Muscle layer of colon (tissue), 2 donors: ENCODE measurements at regions not wholly inside any gene's neighbourhood (a gene's known extent, or its start where the extent isn't known, plus 50 kb on each side); places are given as distances from the start of the nearest gene placed in this dataset.

Experiments
- H3K27ac ChIP-seq: one replicate; pipeline ENCODE4 v1.7.0; 2013; ENCODE audit warnings: low read depth, mild to moderate bottlenecking, low read length, moderate library complexity
- H3K27me3 ChIP-seq, 2 donors: one replicate each; pipeline ENCODE4 v1.7.0; 2013; ENCODE audit warnings: low read length in 2 of 2, mild to moderate bottlenecking in 2 of 2; ENCODE audit not compliant: insufficient read depth in 2 of 2, control insufficient read depth in 1 of 2
- H3K36me3 ChIP-seq: one replicate; pipeline ENCODE4 v1.7.0; 2013; ENCODE audit warnings: mild to moderate bottlenecking, low read length; ENCODE audit not compliant: insufficient read depth
- H3K4me1 ChIP-seq: one replicate; pipeline ENCODE4 v1.7.0; 2013; ENCODE audit warnings: mild to moderate bottlenecking, low read length; ENCODE audit not compliant: insufficient read depth
- H3K4me3 ChIP-seq, 2 donors: one replicate each; pipeline ENCODE4 v1.7.0; 2013; ENCODE audit warnings: low read length in 2 of 2, low read depth in 1 of 2, mild to moderate bottlenecking in 1 of 2, moderate library complexity in 1 of 2
- H3K9ac ChIP-seq: one replicate; pipeline ENCODE4 v1.7.0; 2013; ENCODE audit warnings: low read length
- H3K9me3 ChIP-seq: one replicate; pipeline ENCODE4 v1.7.0; 2013; ENCODE audit warnings: mild to moderate bottlenecking, low read length
- donor health status: abdominal sarcoma.
- donor health status: Adenocarcinoma of cecum.

DNA sequence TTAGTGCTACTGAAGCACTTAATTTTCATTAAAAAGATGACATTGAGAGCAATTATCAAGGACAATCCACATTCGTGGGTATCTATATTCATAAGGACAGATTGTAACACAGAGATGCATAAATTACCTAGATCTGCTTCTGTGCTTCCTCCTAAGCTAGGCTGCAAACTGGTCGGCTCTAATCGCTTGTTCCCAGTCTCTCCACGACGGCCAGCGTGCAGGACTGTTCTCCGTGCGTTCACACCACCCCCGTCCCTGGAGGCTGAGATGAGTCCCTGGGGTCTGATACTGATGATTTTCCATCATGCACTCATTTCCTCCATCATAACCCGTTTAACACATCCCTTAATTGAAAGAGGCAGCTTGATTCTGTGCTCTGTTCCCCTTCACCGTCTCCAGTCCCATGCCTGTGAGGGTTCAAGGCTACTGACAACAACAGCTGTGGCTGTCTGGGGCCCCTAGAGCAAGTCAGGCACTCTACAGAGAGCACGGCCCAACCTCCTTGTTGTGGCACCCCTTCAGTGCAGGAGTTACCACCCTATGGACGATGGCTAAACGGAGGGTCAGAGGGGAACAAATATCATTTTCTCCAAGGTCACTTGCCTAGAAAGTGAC lies 469.6 kb downstream of the NPHP4 start:
- no peaks in the 10 kb centered on the region for H3K36me3 ChIP-seq
- no peak overlapping the region for H3K27ac ChIP-seq
- H3K9ac ChIP-seq, result no peak overlapping the region
- H3K4me1 ChIP-seq, result no peaks in the 10 kb centered on the region
- no peaks in the 10 kb centered on the region for H3K27me3 ChIP-seq
- H3K9me3 ChIP-seq, result no peaks in the 10 kb centered on the region
- H3K4me3 ChIP-seq, result no peak overlapping the region

DNA sequence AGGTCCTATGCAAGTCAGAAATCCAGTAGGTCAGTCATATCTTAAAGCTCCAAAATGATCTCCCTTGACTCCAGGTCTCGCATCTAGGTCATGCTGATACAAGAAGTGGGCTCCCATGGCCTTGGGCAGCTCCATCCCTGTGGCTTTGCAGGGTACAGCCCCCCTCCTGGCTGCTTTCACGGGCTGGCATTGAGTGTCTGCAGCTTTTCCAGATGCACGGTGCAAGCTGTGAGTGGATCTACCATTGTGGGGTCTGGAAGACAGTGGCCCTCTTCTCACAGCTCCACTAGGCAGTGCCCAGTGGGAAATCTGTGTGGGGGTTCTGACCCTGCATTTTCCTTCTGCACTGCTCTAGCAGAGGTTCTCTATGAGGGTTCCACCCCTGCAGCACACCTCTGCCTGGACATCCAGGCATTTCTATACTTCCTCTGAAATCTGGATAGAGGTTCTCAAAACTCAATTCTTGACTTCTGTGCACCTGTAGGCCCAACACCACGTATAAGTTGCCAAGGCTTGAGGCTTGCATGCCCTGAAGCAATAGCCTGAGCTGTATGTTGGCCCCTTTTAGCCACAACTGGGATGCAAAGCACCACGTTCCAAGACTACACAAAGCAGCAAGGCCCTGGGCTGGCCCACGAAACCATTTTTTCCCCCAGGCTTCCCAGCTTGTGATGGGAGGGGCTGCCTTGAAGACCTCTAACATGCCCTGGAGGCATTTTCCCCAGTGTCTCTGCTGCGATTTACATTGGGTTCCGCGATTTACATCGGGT lies 472.7 kb downstream of the NPHP4 start:
- Histone ChIP-seq H3K27me3 (no peaks in the 10 kb centered on the region), H3K36me3 (no peaks in the 10 kb centered on the region)

DNA sequence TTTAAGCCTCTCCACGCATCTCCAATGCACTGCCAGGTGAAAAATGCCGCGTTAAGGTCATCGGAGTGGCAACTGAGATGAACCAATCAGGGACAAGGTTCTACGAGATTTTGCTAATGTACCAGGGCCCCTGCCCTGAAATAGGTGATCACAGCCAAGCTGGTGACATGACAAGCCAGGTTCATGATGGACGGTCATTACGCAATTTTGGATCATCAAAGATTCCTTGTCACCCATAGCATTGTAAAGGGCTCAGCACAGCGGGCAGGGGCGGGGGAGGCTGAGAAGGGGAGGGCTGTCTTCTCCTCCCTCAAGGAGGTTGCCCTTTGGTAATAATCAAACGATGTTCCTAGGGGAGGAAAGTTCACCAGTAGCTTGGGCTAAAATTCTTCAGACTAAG lies 475.5 kb downstream of the NPHP4 start:
- Histone ChIP-seq H3K27me3 (no peaks in the 10 kb centered on the region), H3K27ac (no peak overlapping the region), H3K4me3 (no peak overlapping the region), H3K9me3 (no peaks in the 10 kb centered on the region), H3K4me1 (no peaks in the 10 kb centered on the region), H3K36me3 (no peaks in the 10 kb centered on the region), H3K9ac (no peak overlapping the region)

More for the DNA sequence above, 472.7 kb downstream of the NPHP4 start:
- no peak overlapping the region for H3K4me3 ChIP-seq
- H3K9me3 ChIP-seq, result no peaks in the 10 kb centered on the region
- H3K4me1 ChIP-seq, result no peaks in the 10 kb centered on the region
- H3K9ac ChIP-seq, result no peak overlapping the region
- no peak overlapping the region for H3K27ac ChIP-seq

GRCh38 chr1:5515501-5515900 lies 476.7 kb downstream of the NPHP4 start:
- Histone ChIP-seq H3K27me3 (peaks cover 0 to 5% of the 10 kb centered on the region in 2 donors), H3K4me3 (no peak overlapping the region), H3K9ac (no peak overlapping the region), H3K27ac (no peak overlapping the region), H3K36me3 (no peaks in the 10 kb centered on the region), H3K9me3 (no peaks in the 10 kb centered on the region), H3K4me1 (no peaks in the 10 kb centered on the region)

DNA sequence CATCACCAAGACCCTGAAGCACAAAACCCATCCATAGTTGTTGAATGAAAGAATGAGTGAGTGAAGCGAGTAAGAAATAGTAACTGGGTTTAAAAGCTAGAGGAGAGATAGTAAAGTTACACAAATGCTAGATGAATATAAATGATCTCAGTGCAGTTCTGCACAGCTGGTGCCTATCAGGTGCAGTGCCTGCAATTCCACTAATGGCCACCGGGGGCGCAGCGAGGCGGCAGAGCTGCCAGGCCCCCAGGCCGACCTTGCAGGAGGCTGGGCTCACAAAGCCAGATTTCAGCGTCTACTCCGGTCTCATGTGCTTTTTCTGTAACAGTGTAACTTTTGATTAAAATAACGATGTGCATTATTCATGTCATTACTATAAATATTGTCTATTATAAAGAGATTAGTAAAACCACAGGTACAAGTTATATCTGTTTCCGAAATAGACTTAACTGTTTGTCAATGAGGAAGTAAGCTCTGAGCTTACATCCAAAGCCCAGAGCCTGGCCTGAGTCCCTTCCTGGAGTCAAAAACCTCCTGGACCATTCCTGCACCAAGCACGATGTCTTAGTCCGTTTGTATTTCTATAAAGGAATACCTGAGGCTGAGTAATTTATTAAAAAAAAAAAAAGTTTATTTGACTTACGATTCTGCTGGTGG lies 477.6 kb downstream of the NPHP4 start:
- no peaks in the 10 kb centered on the region for H3K4me1 ChIP-seq
- peaks cover 0 to 6% of the 10 kb centered on the region in 2 donors for H3K27me3 ChIP-seq
- no peak overlapping the region for H3K9ac ChIP-seq
- no peaks in the 10 kb centered on the region for H3K9me3 ChIP-seq
- no peak overlapping the region for H3K4me3 ChIP-seq
- H3K36me3 ChIP-seq, result no peaks in the 10 kb centered on the region
- no peak overlapping the region for H3K27ac ChIP-seq

GRCh38 chr1:5513846-5514526 lies 478.2 kb downstream of the NPHP4 start:
- no peak overlapping the region for H3K4me3 ChIP-seq
- no peaks in the 10 kb centered on the region for H3K9me3 ChIP-seq
- no peaks in the 10 kb centered on the region for H3K4me1 ChIP-seq
- no peak overlapping the region for H3K9ac ChIP-seq
- no peak overlapping the region for H3K27ac ChIP-seq
- peaks cover 0 to 13% of the 10 kb centered on the region in 2 donors for H3K27me3 ChIP-seq
- H3K36me3 ChIP-seq, result no peaks in the 10 kb centered on the region

DNA sequence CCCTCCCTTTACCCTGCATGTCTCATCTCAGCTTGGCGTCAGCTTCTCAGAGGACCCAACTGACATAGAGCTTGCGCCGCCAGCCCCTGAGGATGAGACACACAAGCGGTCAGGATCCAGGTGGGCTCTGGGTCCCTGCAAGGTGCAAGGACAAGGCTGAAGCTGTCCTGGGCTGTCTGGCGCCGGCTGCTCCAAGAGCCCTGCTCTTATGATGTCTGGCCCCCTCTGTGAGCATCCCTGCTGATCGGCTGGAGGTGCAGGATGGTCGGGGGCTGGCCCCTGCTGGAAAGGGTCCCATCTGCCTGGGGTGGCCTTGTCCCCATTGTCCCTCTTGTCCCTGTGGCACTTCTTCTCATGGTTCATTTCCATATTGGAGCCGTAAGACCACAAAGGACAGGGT lies 479.0 kb downstream of the NPHP4 start:
- H3K27me3 ChIP-seq, result peaks cover 0 to 21% of the 10 kb centered on the region in 2 donors
- H3K9ac ChIP-seq, result no peak overlapping the region
- H3K27ac ChIP-seq, result no peak overlapping the region
- no peaks in the 10 kb centered on the region for H3K9me3 ChIP-seq
- no peaks in the 10 kb centered on the region for H3K36me3 ChIP-seq
- no peak overlapping the region for H3K4me3 ChIP-seq
- no peaks in the 10 kb centered on the region for H3K4me1 ChIP-seq

GRCh38 chr1:5511381-5512097 lies 480.7 kb downstream of the NPHP4 start:
- H3K4me1 ChIP-seq, result no peaks in the 10 kb centered on the region
- H3K9ac ChIP-seq, result no peak overlapping the region
- H3K36me3 ChIP-seq, result no peaks in the 10 kb centered on the region
- peaks cover 0 to 23% of the 10 kb centered on the region in 2 donors for H3K27me3 ChIP-seq
- no peaks in the 10 kb centered on the region for H3K9me3 ChIP-seq
- no peak overlapping the region for H3K4me3 ChIP-seq
- no peak overlapping the region for H3K27ac ChIP-seq

GRCh38 chr1:5509664-5510452 lies 482.4 kb downstream of the NPHP4 start:
- Histone ChIP-seq H3K4me3 (no peak overlapping the region), H3K27ac (no peak overlapping the region), H3K9me3 (no peaks in the 10 kb centered on the region), H3K9ac (no peak overlapping the region), H3K36me3 (no peaks in the 10 kb centered on the region), H3K4me1 (no peaks in the 10 kb centered on the region), H3K27me3 (peaks cover 0 to 23% of the 10 kb centered on the region in 2 donors)

DNA sequence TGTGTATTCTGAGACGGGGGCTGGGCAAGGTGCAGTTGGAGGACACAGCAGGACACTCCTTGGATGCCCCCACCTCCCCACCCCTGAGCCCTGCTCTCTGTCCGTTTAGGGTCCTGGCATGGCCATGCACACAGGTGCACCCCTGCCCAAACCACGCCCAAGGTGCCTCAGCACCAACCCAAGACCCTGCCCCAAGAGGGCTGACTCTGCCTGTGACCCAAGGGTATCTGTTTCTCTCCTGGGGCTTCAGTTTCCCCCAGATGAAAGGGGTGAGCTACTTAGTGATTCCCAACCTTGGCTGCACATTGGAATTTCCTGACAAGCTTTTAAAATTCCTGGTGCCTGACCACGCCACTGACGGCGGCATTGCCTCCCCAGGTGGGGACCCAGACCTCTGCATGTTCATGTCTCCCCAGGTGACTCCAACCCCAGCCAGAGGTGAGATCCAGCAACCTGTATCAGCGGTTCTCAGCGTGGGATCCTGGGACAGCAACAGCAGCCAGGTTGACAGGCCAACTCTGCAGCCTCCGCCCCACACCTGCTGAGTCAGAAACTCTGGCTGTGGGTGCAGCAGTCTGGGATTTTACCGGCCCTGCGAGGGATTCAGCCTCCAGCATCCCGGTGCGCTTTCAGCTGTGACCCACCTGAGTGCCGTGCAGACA lies 483.4 kb downstream of the NPHP4 start:
- Histone ChIP-seq H3K27me3 (peaks cover 0 to 23% of the 10 kb centered on the region in 2 donors), H3K9me3 (no peaks in the 10 kb centered on the region), H3K9ac (no peak overlapping the region), H3K27ac (no peak overlapping the region), H3K4me1 (no peaks in the 10 kb centered on the region), H3K4me3 (no peak overlapping the region), H3K36me3 (no peaks in the 10 kb centered on the region)
